ENCODE measurements at regions not wholly inside any gene's neighbourhood (a gene's known extent, or its start where the extent isn't known, plus 50 kb on each side); places are given as distances from the start of the nearest gene placed in this dataset.

DNA sequence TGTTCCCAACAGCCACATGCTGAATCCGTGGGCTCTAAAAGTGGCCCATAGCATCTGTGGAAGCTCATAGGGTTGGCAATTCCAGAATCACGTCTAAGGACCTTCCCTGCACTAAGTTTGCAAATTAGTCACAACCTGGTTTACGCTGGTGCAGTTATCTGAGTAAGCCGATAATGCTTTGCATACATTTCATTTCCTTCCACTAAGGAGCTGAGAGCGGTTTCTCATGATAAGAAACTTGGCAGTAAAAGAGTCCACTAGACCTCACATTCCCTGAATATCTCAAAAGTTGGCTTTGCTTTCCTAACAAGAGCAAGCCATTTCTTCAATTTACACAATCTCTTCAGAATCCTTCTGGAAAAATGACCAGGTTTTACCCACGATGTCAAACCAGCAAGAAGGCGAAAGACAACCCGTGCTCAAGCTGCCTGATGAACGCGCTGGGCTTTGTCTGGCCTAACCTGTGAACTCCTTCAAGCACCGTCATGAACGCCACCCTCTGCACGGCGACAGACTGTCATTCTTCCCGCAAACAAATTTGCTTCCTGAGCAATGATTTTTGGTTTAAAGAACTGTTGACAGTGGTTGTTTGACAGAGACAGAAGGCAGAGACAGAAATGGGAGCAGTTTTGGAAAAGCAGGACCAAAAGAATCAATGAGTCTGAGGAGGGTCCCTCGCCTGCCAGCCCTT lies 73.0 kb upstream of the COPS8 start:
- DNase-seq: no peak

DNA sequence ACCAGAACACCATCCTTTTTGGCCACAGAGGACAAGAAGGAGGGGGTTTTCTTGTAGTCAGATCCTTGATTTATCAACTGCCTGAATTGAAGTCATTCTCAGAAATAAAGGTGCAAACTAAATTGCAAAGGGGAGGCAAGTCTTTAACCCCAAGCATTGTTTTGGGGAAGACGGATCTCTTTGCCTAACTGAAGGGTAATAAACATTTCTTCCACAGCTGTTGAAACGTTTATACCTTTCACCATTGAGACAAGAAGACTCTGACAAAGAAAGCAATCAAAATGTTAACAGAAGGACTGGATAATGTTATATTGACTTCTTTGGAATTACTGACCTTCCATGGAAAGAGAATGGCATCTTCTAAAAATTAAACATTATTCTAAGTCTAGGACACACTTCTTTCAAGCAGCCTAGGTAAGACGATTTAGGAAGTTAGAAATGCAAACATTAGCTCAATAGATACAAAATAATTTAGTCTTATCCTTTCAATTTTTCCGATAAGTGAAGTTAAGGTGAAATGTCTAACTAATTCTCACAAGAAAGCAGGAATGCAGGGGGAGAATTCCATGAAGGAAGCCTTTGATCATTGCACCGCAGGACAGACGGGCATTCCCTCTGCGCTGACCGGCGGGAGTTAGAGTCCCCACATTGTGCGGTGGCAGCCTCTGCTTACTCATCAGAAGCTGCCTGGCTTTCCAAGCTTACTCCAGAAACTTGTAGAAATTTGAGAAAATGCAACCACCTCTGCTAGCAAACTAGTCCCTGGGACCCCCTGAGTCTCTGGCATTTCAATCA lies 69.4 kb upstream of the COPS8 start:
- DNase-seq: no peak

DNA sequence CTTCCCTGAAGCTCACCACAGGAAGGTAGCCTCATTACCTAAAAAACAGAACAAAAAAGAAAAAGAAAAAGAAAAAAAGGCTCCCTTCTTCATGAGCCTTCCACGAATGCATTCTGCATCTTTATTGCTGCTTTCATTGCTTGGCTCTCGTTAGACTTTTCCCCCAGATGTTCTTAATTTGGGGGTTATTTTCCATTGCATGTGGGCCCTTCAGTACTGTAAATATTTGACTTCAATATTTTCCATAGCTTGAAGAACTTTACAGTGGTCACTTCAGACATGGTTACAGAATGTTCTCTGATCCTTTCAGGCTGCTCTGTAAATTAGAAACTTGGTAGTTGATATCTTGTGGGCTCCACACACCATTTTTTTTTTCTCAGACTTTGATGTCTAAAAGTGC lies 65.6 kb upstream of the COPS8 start:
- no peak for DNase-seq

DNA sequence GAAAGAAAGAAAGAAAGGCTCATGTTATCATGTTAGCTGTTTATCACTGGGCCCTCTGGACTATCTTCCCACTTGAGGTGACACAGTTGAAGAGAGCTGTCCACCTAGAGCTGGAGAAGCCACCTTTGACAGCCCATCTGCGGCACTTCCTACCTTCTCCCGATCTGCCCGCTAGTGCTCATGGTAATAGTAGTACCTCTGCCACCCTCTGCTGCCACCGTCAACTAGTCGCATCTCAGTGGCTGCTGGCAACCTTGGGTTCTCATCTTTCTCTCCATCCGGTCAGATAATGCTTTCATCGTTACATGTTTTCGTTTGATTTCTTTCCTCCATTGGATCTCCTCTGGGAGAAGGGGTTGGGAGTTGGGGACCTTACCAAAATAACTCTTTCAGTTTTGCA lies 63.2 kb upstream of the COPS8 start:
- peak; percentile 89 for DNase-seq

DNA sequence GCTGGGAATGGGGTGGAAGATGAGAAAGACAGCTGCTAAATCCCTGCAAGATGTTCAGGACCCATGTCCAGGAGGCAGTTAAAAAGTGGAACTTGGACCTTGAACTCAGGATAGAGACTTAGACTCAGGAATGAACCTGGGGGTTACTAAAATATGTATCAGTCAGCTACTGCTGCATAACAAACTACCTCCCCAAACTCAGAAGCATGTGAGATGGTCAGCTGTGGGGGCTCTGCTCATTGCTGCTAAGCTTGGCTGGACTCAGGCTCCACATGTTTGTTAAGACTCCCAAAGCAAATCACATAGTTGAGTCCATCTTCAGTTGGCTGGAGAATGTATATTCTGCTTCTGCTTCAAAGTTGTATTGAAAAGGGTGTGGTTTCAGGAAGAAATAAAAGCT lies 61.4 kb upstream of the COPS8 start:
- DNase-seq: no peak

DNA sequence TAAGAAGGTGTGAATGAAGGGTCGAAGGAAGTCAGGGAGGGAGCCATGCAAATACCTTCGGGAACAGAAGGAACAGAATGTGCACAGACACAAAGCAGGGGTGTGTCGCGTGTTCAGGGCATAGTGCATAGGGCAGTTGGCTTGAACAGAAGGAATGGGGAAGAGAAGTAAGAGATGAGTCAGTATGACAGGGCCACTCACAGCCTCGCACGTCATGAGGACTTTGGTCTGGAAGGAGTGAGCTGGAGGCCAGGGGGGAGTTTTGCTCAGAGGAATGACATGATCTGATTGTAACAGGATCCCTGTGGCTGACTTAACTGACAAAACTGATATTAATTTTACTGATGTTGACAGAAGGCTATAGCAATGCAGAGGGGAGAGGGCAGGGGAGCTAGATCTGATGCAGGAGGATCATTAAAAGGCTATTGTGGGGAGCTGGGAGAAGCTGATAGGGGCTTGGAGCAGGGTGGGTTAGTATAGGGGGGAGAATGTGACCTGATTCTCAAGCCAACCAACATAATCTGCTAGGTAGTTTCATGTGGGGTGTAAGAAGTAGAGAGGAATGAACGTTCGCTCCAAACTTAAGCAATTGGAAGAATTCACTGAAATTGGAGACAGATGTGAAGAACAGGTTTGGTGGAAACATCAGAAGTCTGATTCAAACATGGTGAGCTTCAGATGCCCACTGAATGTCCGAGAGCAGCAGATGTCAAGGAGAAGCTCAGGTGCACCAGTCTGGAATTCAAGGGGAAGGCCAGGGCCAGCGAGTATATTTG lies 60.4 kb upstream of the COPS8 start:
- DNase-seq: no peak

DNA sequence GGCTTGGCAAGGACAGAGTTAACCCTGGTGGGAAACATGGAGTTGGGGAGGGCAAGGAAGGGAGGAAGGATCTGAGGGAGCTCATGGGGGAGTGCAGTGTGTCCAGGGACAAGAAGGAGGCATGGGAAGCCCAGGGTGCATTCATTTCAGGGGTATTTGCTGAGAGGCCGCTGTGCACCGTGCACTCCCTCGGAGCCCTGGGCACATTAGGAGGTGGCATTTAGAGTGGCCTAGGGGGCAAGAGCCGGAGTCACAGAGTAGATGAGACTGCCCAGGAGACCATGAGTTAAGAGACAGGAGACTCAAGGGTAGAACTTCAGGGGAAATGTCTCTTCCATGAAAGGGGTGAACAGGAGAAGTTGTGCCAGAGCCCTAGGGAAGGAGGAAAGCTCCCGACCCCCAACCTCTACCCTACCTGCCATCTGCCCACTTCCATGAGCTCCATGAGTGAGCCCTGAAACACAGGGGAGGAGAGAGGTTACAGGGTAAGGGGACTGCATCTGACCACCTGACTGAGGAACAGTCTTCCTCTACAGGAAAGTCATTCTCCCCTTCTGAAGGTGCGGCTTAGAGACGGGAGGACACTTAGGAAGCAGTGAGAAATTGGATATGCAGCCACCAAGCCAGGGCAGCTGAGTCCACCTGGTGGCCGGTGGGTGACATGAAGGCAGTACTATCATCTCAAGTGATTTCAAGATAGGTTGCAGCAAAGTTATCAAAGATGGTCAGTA lies 58.5 kb upstream of the COPS8 start:
- DNase-seq: peak; percentile 88

DNA sequence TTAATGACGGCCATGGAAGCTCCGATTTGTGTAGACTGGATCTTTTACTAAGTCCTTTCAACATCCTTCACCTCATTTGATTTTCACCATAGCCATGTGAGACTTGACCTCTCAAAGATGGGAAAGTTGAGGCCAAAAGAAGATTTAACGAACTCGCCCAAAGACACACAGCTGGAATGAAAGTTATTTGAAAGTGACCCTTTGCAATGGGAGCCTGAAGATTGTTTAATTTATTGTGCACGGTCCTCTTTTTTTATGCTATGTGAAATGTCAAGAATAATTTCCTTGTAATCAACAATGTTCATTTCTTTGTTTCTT lies 58.0 kb upstream of the COPS8 start:
- DNase-seq: no peak

DNA sequence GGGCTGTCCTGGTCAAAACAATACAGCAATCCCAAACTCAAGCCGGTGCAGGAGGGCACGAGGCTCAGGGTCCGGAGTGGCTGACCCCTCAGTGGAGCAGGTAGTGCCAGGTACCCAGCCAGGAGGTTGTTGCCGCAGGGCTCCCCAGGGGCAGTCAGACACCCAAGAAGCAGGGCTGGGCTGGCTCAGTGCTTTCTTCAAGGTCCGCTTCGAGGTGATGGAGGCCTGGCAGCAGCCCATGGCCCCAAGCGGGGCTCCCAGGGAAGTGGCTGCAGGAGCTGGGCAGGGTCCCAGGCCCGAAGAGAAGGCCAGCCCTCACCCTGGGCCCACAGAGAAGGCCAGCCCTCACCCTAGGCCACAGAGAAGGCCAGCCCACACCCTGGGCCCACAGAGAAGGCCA lies 55.3 kb upstream of the COPS8 start:
- no peak for DNase-seq

DNA sequence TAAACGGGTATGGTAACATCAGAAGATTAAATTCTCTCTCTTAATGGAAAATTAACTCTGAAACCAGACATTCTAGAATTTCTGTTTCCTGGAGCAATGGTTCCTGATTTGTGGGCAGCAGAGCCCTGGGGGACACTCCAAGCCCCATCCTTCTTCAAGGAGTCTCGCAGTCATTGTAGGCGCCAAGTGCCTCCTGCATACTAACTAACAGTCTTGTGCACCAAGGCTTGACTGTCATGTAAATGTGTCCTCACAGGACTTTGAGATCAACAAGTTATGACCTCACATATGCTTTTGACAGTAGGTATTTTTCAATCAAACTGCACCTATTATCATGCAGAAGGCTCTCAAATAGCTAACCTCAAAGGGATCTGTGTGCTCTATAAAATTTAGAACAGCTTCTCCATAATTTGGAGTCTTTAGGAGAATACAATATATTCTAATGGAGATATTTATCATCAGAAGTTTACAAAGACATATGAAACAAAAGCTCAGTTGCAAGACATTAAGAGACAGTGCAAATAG lies 52.1 kb upstream of the COPS8 start:
- DNase-seq: no peak

DNA sequence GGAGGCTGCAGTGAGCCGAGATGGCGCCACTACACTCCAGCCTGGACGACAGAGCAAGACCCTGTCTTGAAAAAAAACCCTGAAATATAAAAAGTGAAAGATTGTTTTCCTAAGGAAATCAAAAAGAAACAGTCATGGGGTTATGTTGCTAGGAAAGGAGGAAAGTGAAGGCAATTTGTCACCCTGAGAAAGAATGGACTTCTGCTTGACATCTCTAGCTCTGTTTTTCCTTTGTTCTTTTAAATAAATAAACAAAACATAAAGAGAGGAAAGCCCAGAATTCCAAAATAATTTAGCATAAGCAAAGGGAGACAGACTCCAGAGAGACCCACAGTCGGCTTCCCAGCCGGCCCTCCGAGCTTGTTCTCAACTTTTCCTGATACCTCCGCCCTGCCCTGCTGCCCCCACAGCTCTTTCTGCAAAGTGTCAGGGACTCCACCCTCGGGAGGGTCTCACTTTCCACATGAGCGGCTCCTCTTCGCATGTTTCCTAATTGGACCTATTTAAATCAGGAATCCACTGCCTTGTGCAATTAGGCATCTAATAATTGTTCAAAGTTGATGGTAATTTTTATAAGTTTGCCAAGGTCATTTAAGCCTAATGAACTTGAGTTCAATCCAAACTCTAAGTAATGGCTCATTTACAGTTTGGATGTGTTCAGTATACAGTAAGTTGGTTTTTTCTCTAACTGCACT lies 49.8 kb upstream of the COPS8 start:
- DNase-seq: no peak
